HG02759 (cell line): ENCODE measurements at regions not wholly inside any gene's neighbourhood (a gene's known extent, or its start where the extent isn't known, plus 50 kb on each side); places are given as distances from the start of the nearest gene placed in this dataset.
A peak's percentile ranks its signal among the peaks of the same experiment; 100 is the strongest.
"Not testable (repeated sequence)": the region's sequence is repeated elsewhere in the genome, so short reads cannot be mapped to it uniquely, and the experiment has no call there.

Source experiments
- ATAC-seq: cut with Tn5 transposase; IDR thresholded peaks from one replicate; pipeline ENCODE4 v1.9.1; 2021; ENCODE audit warnings: mild to moderate bottlenecking, moderate library complexity; ENCODE audit not compliant: unreplicated experiment

GRCh38 chr13:26482451-26483197 lies 74.9 kb upstream of the WASF3 start:
- peak; percentile 63 for ATAC-seq

GRCh38 chr13:26483546-26483945 lies 73.9 kb upstream of the WASF3 start:
- no peak for ATAC-seq

- ATAC-seq: no peak
These were observed 73.3 kb upstream of the WASF3 start for GRCh38 chr13:26484196-26484595.

- no peak for ATAC-seq
These were observed 72.2 kb upstream of the WASF3 start for GRCh38 chr13:26485288-26485687.

- ATAC-seq: no peak
These were observed 71.7 kb upstream of the WASF3 start for GRCh38 chr13:26485786-26486185.

- no peak for ATAC-seq
These were observed 70.9 kb upstream of the WASF3 start for GRCh38 chr13:26486550-26486949.

- no peak for ATAC-seq
These were observed 69.7 kb upstream of the WASF3 start for GRCh38 chr13:26487781-26488180.

GRCh38 chr13:26488236-26489003 lies 69.1 kb upstream of the WASF3 start:
- no peak for ATAC-seq

- not testable (repeated sequence) for ATAC-seq
These were observed 65.2 kb upstream of the WASF3 start for GRCh38 chr13:26492301-26492700.

GRCh38 chr13:26494571-26495195 lies 62.8 kb upstream of the WASF3 start:
- ATAC-seq: no peak

- no peak for ATAC-seq
These were observed 61.7 kb upstream of the WASF3 start for GRCh38 chr13:26495750-26496149.

GRCh38 chr13:26497968-26498511 lies 59.4 kb upstream of the WASF3 start:
- no peak for ATAC-seq

- no peak for ATAC-seq
These were observed 58.6 kb upstream of the WASF3 start for GRCh38 chr13:26498656-26499601.

- no peak for ATAC-seq
These were observed 56.7 kb upstream of the WASF3 start for GRCh38 chr13:26500618-26501320.

- ATAC-seq: no peak
These were observed 55.8 kb upstream of the WASF3 start for GRCh38 chr13:26501641-26502040.

- ATAC-seq: no peak
These were observed 54.7 kb upstream of the WASF3 start for GRCh38 chr13:26502826-26503225.

- no peak for ATAC-seq
These were observed 53.5 kb upstream of the WASF3 start for GRCh38 chr13:26503826-26504594.
